Breast epithelium (tissue), 4 donors: ENCODE measurements at regions not wholly inside any gene's neighbourhood (a gene's known extent, or its start where the extent isn't known, plus 50 kb on each side); places are given as distances from the start of the nearest gene placed in this dataset.
"Not testable (repeated sequence)": the region's sequence is repeated elsewhere in the genome, so short reads cannot be mapped to it uniquely, and the experiment has no call there.

Source experiments
- DNase-seq, 2 donors: peaks; one replicate each; pipeline ENCODE4 v3.0.0-alpha.2; 2019; ENCODE audit warnings: low spot score in 2 of 2
- H3K27ac ChIP-seq, 2 donors: fragments of 200-600 bp; sonication (generic) in 1 of 2; one replicate each; pipeline ENCODE4 v1.5.1; 2016 to 2019; ENCODE audit warnings: mild to moderate bottlenecking in 1 of 2
- H3K27me3 ChIP-seq, 2 donors: fragments of 200-600 bp; sonication (generic) in 1 of 2; one replicate each; pipeline versions ENCODE4 v1.5.1 to v1.6.0; 2017 to 2019; ENCODE audit warnings: control low read depth in 1 of 2, mild to moderate bottlenecking in 1 of 2
- H3K36me3 ChIP-seq: fragments of 200-600 bp; one replicate; pipeline ENCODE4 v1.5.1; 2019
- H3K4me1 ChIP-seq, 2 donors: fragments of 200-600 bp; sonication (generic); one replicate each; pipeline ENCODE4 v1.5.1; 2016 to 2019; ENCODE audit warnings: control low read depth in 1 of 2
- H3K4me3 ChIP-seq, 3 donors: fragments of 200-600 bp; sonication (generic); 1 replicate in 2 of 3; 2 replicates in 1 of 3; pipeline ENCODE4 v1.5.1; 2016 to 2019; ENCODE audit warnings: mild to moderate bottlenecking in 3 of 3, moderate library complexity in 2 of 3
- H3K9me3 ChIP-seq, 2 donors: fragments of 200-600 bp; sonication (generic) in 1 of 2; one replicate each; pipeline ENCODE4 v1.5.1; 2016 to 2019; ENCODE audit warnings: control low read depth in 1 of 2
- CTCF ChIP-seq, 3 donors: fragments of 450-650 bp; IDR thresholded peaks; one replicate each; pipeline ENCODE4 v1.5.1; 2016 to 2017; ENCODE audit warnings: antibody characterized with exemption in 3 of 3, mild to moderate bottlenecking in 3 of 3, moderate library complexity in 3 of 3
- POLR2A ChIP-seq: fragments of 450-650 bp; IDR thresholded peaks from one replicate; pipeline ENCODE4 v1.6.1; 2016; ENCODE audit warnings: antibody characterized with exemption, mild to moderate bottlenecking, moderate library complexity
- POLR2AphosphoS5 ChIP-seq, 3 donors: sonication (generic); formaldehyde crosslinking; IDR thresholded peaks; one replicate each; pipeline ENCODE4 v1.6.1; 2017; ENCODE audit warnings: antibody characterized with exemption in 3 of 3
- intact Hi-C: fragments of 100-400 bp; cut with DNase I; formaldehyde crosslinking; loops from one replicate; pipeline ENCODE4 v1.15.1; 2023; ENCODE audit warnings: low total_unique reads

GRCh38 chr1:232715154-232715553, 85.2 kb upstream of the SIPA1L2 start:
- no peak for DNase-seq
- TF ChIP-seq CTCF (IDR thresholded peaks at IDR 0.05) (no peak), POLR2A (no peak), POLR2AphosphoS5 (IDR thresholded peaks at IDR 0.05) (no peak)
- no peaks in the 10 kb centered on the region for H3K4me1 ChIP-seq
- H3K4me3 ChIP-seq = no peak overlapping the region
- no peaks in the 10 kb centered on the region for H3K27me3 ChIP-seq
- H3K36me3 ChIP-seq = no peaks in the 10 kb centered on the region
- intact Hi-C loops = no loop called here
- H3K9me3 ChIP-seq = peaks cover 0 to 6% of the 10 kb centered on the region in 2 donors
- no peak overlapping the region for H3K27ac ChIP-seq

GRCh38 chr1:232717911-232718310, 87.3 kb upstream of the MAP10 start:
- H3K27ac ChIP-seq, H3K4me1 ChIP-seq, intact Hi-C loops, H3K27me3 ChIP-seq, H3K9me3 ChIP-seq, H3K4me3 ChIP-seq, DNase-seq, H3K36me3 ChIP-seq: not testable (repeated sequence)

DNA sequence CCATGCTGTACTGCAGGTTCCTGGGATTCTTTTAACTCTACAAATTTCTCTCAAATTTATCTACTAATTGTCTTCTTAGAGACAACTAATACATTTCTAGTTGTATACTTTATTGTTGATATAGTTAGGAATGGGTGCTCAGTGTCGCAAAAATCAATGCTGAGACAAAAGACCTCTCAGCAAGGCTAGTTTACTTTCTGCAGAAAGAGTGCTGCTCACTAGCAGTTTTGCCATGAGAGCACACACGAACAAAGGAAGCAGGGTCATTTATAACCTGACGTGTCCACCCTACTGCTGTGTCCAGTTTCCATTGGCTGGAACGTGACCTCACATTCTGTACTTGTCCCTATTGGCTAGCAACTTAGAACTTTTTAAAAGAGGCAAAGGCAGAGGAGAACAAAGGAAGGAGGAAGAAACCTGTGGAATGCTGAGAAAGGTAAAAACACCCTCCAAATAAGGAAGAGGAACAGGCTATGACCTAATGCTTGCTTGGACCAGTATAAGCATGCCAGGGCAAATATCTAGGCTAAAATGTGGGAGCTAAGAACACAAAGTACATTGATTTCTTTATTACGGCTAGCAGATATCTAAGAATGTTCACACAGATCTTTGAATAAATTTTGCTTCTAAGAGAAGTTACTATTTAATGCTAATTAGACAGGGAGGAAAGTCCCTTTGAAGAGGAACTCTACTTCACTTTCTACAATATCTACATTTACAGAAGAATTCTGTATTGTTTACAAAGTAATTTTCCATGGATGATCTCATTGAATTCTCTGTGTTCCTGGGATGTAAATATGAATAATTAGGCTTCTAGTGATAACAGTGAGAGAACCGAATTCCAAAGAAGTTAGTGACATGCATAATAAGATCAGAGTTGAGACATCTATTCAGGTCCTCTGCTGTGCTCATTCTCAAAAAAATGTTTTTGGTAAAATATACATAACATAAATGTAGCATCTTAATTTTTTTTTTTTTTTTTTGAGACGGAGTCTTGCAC, 86.0 kb upstream of the MAP10 start:
- Histone ChIP-seq H3K27ac (no peak overlapping the region), H3K36me3 (no peaks in the 10 kb centered on the region), H3K9me3 (no peaks in the 10 kb centered on the region), H3K27me3 (no peaks in the 10 kb centered on the region), H3K4me1 (no peaks in the 10 kb centered on the region), H3K4me3 (no peak overlapping the region)
- DNase-seq = no peak
- intact Hi-C loops = no loop called here
- TF ChIP-seq CTCF (IDR thresholded peaks at IDR 0.05) (no peak), POLR2A (no peak), POLR2AphosphoS5 (IDR thresholded peaks at IDR 0.05) (no peak)

- Histone ChIP-seq H3K9me3 (no peaks in the 10 kb centered on the region), H3K27ac (no peak overlapping the region), H3K27me3 (no peaks in the 10 kb centered on the region), H3K36me3 (no peaks in the 10 kb centered on the region), H3K4me3 (no peak overlapping the region), H3K4me1 (no peaks in the 10 kb centered on the region)
- TF ChIP-seq POLR2A = no peak
- TF ChIP-seq CTCF (IDR thresholded peaks at IDR 0.05) = no peak
- TF ChIP-seq POLR2AphosphoS5 (IDR thresholded peaks at IDR 0.05) = no peak
- intact Hi-C loops = no loop called here
- no peak for DNase-seq
Measured at GRCh38 chr1:232722626-232723025, 82.6 kb upstream of the MAP10 start.

- TF ChIP-seq CTCF (IDR thresholded peaks at IDR 0.05) (no peak), POLR2A (no peak), POLR2AphosphoS5 (IDR thresholded peaks at IDR 0.05) (no peak)
- intact Hi-C loops = no loop called here
Measured at GRCh38 chr1:232725305-232726047, 79.7 kb upstream of the MAP10 start.

More at GRCh38 chr1:232725305-232726047, 79.7 kb upstream of the MAP10 start:
- H3K36me3 ChIP-seq = no peaks in the 10 kb centered on the region
- no peak overlapping the region for H3K4me3 ChIP-seq
- DNase-seq = no peak
- no peaks in the 10 kb centered on the region for H3K4me1 ChIP-seq
- H3K27ac ChIP-seq = no peak overlapping the region
- H3K9me3 ChIP-seq = no peaks in the 10 kb centered on the region
- H3K27me3 ChIP-seq = no peaks in the 10 kb centered on the region
